Muscle of leg (tissue), 3 donors: ENCODE measurements at regions not wholly inside any gene's neighbourhood (a gene's known extent, or its start where the extent isn't known, plus 50 kb on each side); places are given as distances from the start of the nearest gene placed in this dataset.

Source experiments
- DNase-seq: peaks from one replicate; pipeline ENCODE4 v3.0.0; 2013
- H3K27ac ChIP-seq: one replicate; pipeline ENCODE4 v1.5.1; 2013; ENCODE audit warnings: mild to moderate bottlenecking, low read length, control low read depth
- H3K27me3 ChIP-seq: one replicate; pipeline ENCODE4 v1.6.1; 2013; ENCODE audit warnings: low read length; ENCODE audit not compliant: control insufficient read depth, insufficient read depth
- H3K36me3 ChIP-seq: one replicate; pipeline ENCODE4 v1.6.1; 2013; ENCODE audit warnings: low read length; ENCODE audit not compliant: control insufficient read depth, insufficient read depth
- H3K4me1 ChIP-seq: one replicate; pipeline ENCODE4 v1.6.1; 2013; ENCODE audit warnings: low read length; ENCODE audit not compliant: control insufficient read depth, insufficient read depth
- H3K4me3 ChIP-seq: one replicate; pipeline ENCODE4 v1.5.1; 2013; ENCODE audit warnings: low read length, control low read depth
- H3K9me3 ChIP-seq: replicated peaks from 2 replicates; pipeline ENCODE4 v1.6.1; 2013; ENCODE audit warnings: low read depth, low read length; ENCODE audit not compliant: control insufficient read depth
- WGBS: methylation state at CpG from one replicate; pipeline ENCODE4 v1.1.5; 2013; ENCODE audit warnings: missing lambda C conversion rate; ENCODE audit not compliant: insufficient coverage; 5-methylcytosine and 5-hydroxymethylcytosine counted together

DNA sequence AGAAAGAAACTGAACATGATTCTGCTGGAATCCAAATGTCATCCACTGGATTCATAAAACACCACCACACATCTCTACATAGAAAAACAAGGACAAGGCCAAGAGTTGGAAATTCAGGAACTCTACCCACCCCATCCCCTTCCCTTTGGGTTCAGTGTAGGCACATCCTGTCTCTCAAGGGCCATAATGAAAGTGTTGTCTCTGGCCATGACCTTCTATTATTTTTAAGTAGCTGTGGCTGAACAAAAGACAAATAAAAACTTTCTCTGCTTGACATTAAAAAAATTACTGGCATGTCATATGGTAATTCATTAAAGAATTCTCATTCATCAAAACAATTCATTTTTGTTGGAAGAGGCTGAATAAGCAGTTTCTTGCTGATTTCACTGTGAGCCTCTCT lies 54.9 kb upstream of the ZBTB18 start:
- peaks cover 2% of the 10 kb centered on the region for H3K9me3 ChIP-seq
- H3K36me3 ChIP-seq = no peaks in the 10 kb centered on the region
- H3K27me3 ChIP-seq = no peaks in the 10 kb centered on the region
- H3K4me3 ChIP-seq = no peak overlapping the region
- no peaks in the 10 kb centered on the region for H3K4me1 ChIP-seq
- no peak for DNase-seq
- H3K27ac ChIP-seq = no peak overlapping the region

DNA sequence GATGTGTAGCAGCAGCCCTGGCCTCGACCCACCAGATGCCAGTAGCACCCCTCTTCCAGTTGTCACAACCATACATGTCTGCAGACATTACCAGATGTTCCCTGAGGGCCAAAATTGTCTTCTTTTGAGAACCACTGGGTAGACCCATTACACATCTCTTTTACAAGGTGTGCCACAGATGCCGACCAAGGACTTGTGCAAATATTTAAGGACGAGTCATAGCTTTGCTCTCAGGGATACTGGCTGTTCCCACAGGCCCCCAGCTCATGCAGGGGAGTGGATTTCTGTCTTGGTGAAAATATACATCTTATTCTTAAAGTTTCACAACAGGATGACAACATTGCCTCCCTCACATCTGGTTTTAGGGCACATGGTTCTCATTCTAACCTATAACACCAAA lies 59.4 kb upstream of the ZBTB18 start:
- Histone ChIP-seq H3K27me3 (no peaks in the 10 kb centered on the region), H3K27ac (no peak overlapping the region), H3K36me3 (no peaks in the 10 kb centered on the region), H3K9me3 (peaks cover 2% of the 10 kb centered on the region), H3K4me3 (no peak overlapping the region), H3K4me1 (no peaks in the 10 kb centered on the region)
- WGBS = no CpG with 5 or more reads among the region's 3 CpGs
- no peak for DNase-seq

DNA sequence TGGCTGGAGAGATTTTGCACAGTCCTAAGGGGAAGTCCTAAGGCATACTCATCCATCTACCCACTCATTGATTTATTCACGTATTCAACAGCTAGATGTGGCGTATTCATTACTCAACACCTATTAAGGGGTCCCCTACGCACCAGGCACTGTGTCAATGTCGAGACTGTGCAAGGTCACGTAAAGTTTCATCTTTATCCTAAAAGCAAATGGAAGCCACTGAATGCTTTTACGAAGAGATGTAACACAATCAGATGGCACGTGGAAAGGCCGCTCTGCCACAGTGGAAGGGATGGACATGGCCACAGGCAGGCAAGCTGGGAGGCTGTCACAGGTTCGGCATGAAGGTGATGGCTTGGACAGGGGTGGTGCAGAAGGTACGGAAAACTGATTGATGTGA lies 66.3 kb upstream of the ZBTB18 start:
- 93% methylated on average over 9 of the region's 10 CpGs for WGBS
- no peaks in the 10 kb centered on the region for H3K9me3 ChIP-seq
- H3K4me1 ChIP-seq = no peaks in the 10 kb centered on the region
- no peak overlapping the region for H3K27ac ChIP-seq
- H3K36me3 ChIP-seq = no peaks in the 10 kb centered on the region
- DNase-seq = no peak
- H3K4me3 ChIP-seq = no peak overlapping the region
- H3K27me3 ChIP-seq = no peaks in the 10 kb centered on the region

DNA sequence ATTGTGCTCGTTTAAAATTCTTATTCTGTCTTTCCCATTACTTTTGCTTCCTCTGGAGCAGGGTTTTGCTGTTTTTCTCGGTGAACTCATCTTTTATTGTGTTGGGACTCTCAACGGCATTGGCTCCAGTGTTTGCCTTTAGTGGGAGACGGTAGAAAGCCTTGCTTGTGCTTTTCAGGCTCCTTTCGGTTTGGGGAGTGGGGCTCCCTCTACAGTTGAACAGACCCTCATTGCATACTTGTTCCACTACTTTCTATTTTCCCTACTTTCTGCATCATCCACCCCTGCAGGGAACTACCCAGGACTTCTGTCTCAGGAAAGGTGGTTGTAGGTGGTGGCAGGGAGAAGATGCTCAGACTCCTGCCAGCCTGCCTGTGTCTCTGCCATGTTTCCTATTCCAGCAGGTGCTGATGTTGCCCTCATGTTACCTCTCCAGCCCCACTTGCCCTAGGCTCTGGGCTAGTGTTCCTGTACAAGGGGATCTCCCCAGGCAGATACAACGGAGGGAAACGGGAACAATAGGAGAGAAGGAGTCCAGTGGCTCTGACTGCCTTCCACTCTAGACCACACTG lies 68.5 kb upstream of the ZBTB18 start:
- Histone ChIP-seq H3K4me3 (no peak overlapping the region), H3K27me3 (no peaks in the 10 kb centered on the region), H3K36me3 (no peaks in the 10 kb centered on the region), H3K4me1 (no peaks in the 10 kb centered on the region), H3K9me3 (no peaks in the 10 kb centered on the region), H3K27ac (no peak overlapping the region)
- no CpG with 5 or more reads among the region's 7 CpGs for WGBS
- DNase-seq = no peak

DNA sequence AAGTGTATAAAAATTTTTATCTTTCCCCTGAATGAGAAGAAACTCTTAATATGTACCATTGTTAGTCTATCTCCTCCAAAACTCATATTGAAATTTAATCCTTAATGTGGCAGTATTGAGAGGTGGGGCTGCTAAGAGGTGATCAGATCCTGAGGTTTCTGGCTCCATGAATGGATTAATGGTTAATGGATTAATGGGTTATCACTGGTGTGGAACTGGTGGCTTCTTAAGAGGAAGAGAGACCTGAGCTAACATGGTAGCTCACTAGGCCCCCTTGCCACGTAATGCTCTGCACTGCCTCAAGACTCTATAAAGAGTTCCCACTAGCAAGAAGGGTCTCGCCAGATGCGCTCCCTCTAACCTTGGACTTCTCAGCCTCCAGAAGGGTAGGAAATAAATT lies 70.6 kb upstream of the ZBTB18 start:
- H3K27me3 ChIP-seq = no peaks in the 10 kb centered on the region
- H3K4me1 ChIP-seq = no peaks in the 10 kb centered on the region
- no peak overlapping the region for H3K4me3 ChIP-seq
- DNase-seq = no peak
- no peak overlapping the region for H3K27ac ChIP-seq
- H3K9me3 ChIP-seq = no peaks in the 10 kb centered on the region
- WGBS = 80% methylated on average over 1 of the region's 3 CpGs
- no peaks in the 10 kb centered on the region for H3K36me3 ChIP-seq

DNA sequence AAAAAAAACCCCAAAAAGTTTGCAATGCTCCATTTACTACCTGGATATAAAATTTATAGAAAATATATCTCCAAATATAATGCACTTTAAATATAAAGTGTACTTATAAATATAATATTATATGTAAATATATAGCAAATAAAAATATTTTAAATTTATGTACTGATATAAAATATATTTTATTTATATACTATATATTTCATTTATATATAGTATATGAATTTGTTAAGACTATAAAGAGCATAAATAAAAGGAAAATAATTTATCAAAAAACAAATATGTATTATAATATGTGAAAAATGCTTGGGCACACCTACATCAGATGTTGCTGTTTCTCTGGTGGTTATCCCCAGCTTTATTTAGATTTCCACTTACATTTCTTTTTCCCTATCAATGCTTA lies 71.0 kb upstream of the ZBTB18 start:
- H3K4me3 ChIP-seq = no peak overlapping the region
- no peaks in the 10 kb centered on the region for H3K27me3 ChIP-seq
- H3K9me3 ChIP-seq = no peaks in the 10 kb centered on the region
- no peaks in the 10 kb centered on the region for H3K4me1 ChIP-seq
- no peak for DNase-seq
- H3K36me3 ChIP-seq = no peaks in the 10 kb centered on the region
- no peak overlapping the region for H3K27ac ChIP-seq

DNA sequence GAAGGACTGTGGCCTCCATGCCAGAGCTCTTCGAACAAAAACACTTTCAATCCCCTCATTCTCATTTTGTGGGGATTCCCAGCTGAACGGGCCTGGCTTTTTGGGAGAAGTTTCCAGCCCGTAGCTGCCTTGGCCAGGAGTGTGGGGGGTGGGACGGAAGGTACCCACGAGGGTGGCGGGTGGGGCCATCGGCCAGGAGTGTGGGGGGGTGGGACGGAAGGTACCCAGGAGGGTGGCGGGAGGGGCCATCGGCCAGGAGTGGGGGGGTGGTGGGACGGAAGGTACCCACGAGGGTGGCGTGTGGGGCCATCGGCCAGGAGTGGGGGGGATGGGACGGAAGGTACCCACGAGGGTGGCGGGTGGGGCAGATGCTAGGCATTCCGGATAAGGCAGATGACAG lies 71.7 kb upstream of the ZBTB18 start:
- no peaks in the 10 kb centered on the region for H3K9me3 ChIP-seq
- H3K27ac ChIP-seq = no peak overlapping the region
- H3K36me3 ChIP-seq = no peaks in the 10 kb centered on the region
- no peak overlapping the region for H3K4me3 ChIP-seq
- DNase-seq = peak; percentile 3
- H3K27me3 ChIP-seq = no peaks in the 10 kb centered on the region
- WGBS = no CpG with 5 or more reads among the region's 18 CpGs
- no peaks in the 10 kb centered on the region for H3K4me1 ChIP-seq

DNA sequence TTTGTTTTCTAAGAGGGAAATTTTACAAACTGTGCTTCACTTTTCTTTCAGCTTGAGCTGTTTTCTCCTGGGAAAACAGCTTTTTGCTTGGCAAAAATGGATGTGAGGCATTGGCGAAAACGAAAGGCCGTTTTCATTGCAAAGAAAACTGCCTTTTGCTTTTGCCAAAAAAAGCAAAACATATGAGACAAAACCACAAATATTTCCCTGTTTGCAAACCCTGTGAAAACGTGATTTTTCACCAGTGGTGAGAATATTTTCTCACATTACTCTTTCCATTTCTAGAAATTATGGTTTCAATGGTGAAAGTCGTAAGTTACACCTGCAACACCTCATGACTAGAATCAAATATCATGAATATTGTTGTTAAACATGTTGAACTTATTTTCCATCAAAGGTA lies 74.0 kb upstream of the ZBTB18 start:
- no peaks in the 10 kb centered on the region for H3K9me3 ChIP-seq
- no peak overlapping the region for H3K4me3 ChIP-seq
- DNase-seq = no peak
- no peak overlapping the region for H3K27ac ChIP-seq
- no peaks in the 10 kb centered on the region for H3K27me3 ChIP-seq
- H3K4me1 ChIP-seq = no peaks in the 10 kb centered on the region
- WGBS = 78% methylated on average over 3 of the region's 5 CpGs
- H3K36me3 ChIP-seq = no peaks in the 10 kb centered on the region

DNA sequence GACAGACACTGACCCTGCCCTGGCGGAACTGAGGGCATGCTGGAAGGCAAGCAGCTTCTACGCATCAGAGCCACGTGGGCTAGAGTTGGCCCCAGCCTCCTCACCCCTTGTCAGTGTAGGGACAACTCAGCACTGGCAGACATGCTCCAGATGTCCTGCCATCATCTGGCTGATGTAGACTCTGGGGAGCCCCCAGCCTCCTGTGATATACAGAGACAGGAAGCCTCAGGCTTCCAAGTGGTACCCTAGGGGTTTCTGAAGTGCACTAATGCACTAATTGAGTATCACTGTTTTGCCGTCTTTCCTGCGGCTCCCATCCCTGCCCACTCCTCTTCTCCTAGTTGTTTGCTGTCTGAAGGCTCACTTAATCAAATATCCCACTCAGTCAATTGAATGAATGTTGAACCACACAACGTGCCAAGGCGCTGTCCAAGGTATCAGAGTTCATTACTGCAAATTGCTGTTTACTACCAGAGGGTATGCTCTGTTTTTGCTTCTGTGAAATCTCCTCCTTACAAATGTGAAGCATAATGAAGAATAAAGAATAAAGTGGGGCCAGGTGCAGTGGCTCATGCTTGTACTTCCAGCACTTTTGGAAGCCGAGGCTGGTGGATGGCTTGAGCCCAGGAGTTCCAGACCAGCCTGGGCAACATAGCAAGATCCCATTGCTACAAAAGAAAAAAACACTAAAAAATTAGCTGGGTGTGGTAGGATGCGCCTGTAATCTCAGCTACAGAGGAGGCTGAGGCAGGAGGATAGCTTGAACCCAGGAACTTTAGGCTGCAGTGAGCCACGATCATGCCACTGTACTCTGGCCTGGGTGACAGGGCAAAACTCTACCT lies 76.4 kb upstream of the ZBTB18 start:
- Histone ChIP-seq H3K27ac (no peak overlapping the region), H3K36me3 (no peaks in the 10 kb centered on the region), H3K4me1 (no peaks in the 10 kb centered on the region), H3K27me3 (no peaks in the 10 kb centered on the region), H3K9me3 (no peaks in the 10 kb centered on the region), H3K4me3 (no peak overlapping the region)
- WGBS = 51% methylated on average over 7 of the region's 10 CpGs
- DNase-seq = peak; percentile 54

DNA sequence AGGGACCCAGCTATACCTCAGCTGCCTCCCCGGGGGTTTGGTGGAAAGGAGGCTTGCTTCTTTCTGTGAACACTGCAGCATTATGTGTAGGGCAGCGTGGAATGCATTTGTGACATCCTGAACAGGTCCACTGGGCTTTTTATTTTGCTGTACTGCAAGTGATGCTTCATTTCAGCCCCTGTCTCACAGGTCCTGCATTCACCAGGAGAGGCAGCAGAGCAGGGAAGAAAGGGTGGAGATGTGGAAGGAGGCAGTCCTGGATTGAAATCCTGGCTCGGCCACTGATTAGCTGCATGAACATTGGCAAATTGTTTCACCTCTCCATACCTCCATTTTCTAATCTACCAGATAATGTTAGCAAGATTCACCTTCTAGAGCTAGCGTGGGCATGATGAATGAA lies 77.9 kb upstream of the ZBTB18 start:
- Histone ChIP-seq H3K36me3 (no peaks in the 10 kb centered on the region), H3K4me3 (no peak overlapping the region)

DNA sequence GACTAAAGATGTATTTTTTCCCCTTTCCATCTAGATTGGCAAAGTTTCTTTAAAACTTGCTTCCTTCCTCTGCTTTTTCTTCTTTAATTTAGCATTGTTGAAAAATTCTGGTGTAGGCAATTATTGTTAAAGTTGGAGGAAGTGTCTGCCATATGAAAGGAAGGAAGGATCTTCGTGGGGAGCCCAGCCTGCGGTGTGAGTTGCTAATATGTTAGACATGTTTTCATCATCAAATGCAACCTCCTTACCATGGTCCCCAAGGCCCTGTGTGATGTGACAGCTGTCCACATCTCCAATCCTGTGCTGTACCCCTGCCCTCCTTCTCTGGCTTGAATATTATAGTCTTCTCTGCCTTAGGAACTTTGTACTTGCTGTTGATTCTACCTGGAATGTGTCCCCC lies 81.0 kb upstream of the ZBTB18 start:
- no peaks in the 10 kb centered on the region for H3K9me3 ChIP-seq
- WGBS = no CpG with 5 or more reads among the region's 2 CpGs
- no peak overlapping the region for H3K27ac ChIP-seq
- no peak overlapping the region for H3K4me3 ChIP-seq
- DNase-seq = no peak
- H3K36me3 ChIP-seq = no peaks in the 10 kb centered on the region
- peaks cover 4% of the 10 kb centered on the region for H3K4me1 ChIP-seq
- H3K27me3 ChIP-seq = no peaks in the 10 kb centered on the region

More for the DNA sequence above, 77.9 kb upstream of the ZBTB18 start:
- Histone ChIP-seq H3K27ac (no peak overlapping the region), H3K4me1 (peaks cover 4% of the 10 kb centered on the region), H3K27me3 (no peaks in the 10 kb centered on the region), H3K9me3 (no peaks in the 10 kb centered on the region)
- 62% methylated on average over 2 of the region's 4 CpGs for WGBS
- DNase-seq = no peak
